Hematopoietic multipotent progenitor cell treated with erythropoietin and hydrocortisone succinate and interleukin-3 and kit ligand, for 4 days (in vitro differentiated cells): ENCODE measurements at regions not wholly inside any gene's neighbourhood (a gene's known extent, or its start where the extent isn't known, plus 50 kb on each side); places are given as distances from the start of the nearest gene placed in this dataset.
A peak's percentile ranks its signal among the peaks of the same experiment; 100 is the strongest.

Source experiments
- DNase-seq: peaks from one replicate; pipeline ENCODE4 v3.0.0-alpha.2; 2015

DNA sequence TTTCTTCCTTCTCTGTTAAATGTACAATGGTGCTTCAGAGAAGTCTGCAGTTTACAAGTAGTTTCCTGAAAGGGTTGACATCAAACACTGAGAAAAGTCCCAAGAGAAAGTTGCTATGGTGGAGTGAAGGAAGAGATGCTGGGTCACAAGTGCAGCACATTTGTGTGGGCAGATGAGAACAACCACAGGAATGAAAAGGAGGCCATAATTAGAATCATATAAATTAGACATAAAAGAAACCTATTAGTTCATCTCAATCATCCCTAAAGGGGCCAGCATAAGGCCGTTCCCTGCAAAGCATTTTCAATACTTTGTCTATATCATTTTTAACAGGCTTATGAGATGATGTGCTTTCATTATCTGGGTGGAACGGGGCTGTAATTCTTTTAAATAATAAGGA lies 359.2 kb downstream of the IRS2 start:
- no peak for DNase-seq

DNA sequence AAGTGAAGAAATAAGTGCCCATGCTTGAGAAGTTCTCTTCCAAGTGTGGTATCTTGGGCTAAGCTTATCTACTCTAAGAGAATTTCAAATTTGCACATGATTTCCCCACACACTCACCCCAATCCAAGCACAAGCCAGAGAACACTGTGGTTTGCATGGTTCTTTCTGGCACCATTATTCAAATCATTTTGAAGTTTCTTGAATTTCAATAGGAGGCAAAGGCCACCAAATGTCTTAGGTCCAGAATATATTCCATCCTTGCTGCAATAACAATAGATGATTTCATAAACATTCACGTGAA lies 359.7 kb downstream of the IRS2 start:
- no peak for DNase-seq

DNA sequence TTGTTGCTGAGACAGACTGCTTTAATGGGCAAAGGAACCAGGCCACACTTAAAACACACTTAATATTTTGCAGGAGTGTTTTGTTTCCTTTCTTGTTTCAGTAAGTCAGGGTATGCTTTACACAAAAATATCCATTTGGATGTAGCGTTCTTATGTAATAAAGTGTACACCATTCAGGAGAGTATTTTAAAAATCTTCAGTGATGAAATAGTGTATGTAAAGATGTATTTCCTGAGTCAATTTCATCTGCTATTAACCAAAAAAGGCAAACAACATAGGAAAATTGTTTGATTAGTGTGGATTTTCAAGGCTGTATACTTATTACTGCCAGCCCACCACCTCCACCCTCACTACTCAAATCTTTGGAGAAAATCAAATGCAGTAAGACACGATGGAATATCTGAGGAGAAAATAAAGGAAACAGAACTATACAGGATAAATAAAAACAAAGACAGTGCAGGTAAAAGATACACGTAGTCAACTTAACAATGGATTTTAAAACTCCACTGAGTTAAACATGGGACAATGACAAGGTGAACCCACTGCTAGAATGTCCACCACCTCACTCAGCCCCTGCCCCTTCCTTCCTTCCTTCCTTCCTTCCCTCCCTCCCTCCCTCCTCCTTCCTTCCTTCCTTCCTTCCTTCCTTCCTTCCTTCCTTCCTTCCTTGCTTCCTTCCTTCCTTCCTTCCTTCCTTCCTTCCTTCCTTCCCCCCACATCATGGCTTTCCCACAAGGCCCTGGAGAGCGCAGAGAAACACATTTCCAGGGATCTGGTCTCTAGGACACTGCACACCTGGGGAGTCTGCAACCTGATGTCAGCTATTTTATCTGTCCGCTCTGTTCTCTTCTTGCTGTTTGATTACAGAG lies 360.3 kb downstream of the IRS2 start:
- no peak for DNase-seq

DNA sequence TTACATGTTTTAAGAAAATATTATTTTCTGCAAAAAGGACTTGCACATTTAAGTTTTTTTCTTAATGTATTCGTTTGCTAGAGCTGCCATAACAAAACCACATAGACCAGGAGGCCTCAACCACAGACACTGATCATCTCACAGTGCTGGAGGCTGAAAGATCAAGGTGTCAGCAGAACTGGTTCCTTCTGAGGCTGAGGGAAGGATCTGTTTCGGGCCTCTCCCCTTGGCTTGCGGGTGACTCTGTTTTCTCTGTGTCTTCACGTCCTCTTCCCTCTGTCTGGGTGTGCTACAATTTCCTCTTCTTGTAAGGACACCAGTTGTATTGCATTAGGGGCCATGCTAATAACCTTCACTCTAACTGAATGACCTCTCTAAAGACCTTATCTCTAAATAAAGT lies 364.2 kb downstream of the IRS2 start:
- DNase-seq, result peak; percentile 8

DNA sequence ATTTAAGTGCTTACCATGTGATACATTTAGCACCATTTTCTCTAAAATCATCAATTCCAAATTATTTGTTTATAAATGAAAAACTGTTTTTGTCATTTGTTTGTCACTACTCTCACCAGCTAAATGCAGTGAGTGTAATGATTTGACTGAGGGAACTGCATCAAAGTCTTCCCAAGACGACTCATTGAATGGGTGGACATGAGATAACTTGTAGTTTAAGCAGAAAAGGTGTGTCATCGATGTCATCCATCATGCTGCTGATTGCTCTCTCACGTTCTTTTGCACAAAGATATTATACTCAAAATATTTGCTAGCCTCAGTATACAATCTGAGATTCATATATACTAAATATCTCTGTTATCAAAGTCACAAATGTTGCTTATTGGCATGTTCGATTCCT lies 366.5 kb downstream of the IRS2 start:
- no peak for DNase-seq

DNA sequence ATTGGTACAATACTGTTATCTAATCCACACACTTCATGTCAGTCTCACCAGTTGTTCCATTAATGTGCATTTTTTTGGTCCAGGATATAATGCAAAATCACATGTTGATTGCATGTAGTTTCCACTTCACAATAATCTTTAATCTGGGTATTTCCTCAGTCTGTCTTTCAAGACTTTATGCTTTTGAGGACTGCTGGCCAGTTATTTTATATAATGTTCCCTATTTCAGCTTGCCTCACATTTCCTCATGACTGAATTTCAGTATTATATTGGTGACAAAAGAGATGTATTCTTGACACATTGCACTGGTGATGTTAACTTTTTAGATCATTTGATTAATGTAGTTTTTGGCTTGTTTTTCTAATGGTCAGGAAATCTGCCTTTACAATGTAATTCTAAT lies 368.3 kb downstream of the IRS2 start:
- DNase-seq, result no peak

DNA sequence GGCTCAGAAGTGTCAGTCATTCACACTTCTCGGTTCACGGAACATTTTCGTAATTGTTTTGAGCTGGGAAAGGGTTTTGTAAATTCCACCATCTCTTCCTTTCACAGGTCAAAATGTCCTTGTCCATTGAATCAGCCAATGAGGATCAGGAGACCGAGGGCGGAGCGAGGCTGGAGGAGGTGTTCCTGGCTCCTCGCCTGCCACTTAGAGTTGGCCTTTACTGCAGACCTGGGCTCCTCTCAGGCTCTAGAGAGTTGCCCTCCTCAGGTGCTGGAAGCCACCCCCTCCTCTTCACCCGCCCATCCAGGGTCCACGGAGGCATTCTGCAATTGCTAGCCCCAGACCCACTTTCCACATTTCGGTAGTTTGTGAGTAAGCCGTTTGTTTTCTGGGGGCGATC lies 370.4 kb downstream of the IRS2 start:
- DNase-seq, result no peak

DNA sequence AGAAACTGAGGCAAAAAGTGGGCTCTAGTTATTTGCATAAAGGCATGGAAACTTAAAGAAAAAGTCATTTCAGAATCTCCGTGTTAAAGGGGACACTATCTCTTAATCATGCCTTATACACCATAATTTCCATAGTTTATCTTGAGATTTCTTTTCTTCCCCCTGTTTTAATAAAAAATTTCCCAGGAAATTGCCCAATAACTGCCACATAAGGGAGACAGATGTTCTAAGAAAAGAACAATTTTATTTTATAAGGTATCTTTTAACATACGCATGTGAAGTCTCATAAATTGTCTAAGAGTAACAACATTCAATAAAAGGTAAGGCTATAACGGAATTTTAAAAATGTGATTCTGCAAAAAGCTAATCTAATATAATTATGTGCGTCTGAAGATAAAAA lies 371.3 kb downstream of the IRS2 start:
- DNase-seq, result no peak

DNA sequence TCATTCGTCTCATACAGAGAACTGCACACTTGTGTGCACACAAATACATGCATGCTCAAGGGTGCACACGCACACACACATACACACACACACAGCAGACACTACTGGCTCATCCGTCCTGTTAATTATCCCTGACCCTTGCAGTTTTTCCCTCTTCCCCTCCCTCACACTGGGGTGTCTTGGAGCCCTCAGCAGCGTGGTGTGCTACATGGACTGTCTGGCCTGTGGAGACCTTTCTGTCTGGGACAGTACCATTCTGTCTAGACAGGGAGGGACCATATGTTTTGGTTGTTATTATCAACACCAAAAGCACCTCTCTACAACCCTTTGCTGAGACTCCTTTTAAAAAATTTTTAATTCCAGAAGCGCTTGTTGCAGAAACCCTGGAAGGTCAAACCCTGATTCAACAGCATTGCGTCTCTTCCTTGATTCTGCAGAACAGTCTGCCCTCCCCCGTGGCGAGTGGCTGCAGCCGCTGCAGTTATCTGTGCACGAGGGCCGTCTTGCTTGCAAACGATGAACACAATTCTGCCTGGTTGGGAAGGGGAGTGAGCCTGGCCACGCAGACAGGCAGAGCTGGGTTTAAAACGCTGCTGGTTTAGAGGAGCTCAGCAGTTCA lies 374.0 kb downstream of the IRS2 start:
- peak; percentile 28 for DNase-seq

DNA sequence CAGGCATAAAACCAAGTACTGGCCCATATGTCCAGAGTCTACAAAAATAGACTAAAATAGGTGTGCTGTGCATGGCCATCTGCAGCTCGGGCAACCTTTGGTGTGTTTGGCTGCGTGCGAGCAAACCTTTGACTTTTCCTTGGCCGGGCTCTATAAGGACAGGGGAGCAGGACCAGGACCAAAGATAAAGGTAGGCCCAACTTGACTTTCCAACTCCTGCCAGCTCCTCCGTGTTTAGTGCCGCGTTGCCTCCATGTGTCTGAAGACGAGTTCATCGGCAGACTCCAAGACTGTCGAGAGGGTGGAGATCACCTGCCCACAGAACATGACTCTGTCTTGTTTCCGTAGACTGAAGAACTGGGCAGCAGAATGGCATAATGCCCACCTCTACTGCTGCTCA lies 375.5 kb downstream of the IRS2 start:
- DNase-seq, result no peak

DNA sequence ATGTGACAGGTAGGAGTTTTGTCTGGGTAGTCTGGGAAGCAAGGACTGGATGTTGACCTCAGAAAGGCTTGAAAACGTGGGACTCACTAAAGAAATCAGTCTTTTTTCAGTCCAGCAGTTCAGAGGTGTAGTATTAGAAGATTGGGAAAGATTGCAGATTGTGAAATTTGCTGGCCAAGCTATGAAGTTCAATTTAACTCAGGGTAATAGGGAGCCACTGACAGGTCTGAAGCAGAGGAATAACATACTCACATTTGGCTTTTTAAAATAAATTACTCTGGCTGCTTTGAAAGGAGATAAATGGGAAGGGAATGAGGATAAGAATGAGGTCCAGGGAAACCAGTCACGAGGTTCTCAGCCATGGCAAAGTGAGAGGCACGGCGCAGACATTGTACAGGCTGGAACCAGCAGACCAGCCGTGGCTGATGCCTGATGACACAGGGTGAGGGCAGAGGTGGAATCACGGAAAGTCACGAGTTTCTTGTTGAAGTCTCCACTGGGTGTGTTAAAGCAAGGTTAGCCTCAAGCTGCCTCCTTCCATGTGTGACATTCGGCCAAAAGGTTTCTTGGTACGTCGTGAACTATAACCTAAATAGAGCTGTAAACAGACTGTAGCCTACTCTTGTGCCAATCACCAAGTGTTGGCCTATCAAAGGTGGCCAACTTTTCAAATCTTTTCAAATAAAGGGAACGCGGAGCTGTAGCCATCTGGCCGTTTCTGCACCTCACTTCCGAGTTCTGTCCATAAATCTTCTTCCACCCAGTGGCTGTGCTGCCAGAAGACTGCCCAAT lies 377.6 kb downstream of the IRS2 start:
- DNase-seq, result no peak

DNA sequence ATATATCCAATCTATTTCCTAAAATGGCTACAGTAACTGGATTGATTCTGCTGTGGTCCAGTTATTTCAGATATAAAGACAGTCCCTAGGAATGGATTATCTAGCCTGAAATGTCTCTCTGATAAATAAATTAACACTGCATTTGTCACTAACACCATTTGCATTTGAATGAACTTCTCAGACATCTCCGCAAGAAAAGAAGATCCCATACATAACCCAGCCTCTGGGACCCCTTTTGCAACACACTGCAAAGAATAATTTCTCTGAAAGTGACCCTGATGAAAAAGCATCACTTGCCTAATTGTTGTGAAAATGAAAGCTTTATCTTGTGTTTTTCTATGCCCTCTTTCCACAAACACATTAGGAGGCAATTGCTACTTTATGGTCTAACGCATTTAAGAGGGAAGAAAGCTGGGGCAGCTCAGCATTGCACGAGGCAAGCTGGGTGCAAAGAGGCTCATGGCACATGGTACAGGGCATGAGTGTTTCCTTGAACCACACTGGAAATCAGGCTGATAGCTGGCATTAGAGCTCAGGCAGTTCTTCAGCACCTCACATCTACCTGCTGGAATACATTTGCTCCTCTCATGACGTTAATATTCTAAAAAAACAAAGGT lies 379.9 kb downstream of the IRS2 start:
- no peak for DNase-seq

DNA sequence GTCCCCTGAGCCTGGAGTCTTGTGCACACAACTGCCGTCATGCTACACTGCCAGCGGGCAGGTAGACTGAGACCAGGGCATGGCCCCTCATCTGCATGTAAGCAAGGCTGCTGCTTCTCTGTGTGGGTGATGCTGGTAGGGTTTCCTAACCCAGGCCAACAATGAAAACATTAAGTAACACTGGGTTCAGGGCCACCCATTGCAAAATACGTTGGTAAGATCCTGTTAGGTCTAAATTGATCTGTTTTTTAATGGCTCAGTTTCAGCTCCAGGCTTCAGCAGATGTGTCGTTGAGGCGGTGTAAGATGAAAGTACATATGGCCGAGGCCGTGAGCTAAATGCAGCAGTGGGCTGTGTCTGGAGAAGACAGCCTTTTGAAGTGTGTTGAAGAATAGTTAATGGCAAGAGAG lies 383.4 kb downstream of the IRS2 start:
- peak; percentile 51 for DNase-seq

DNA sequence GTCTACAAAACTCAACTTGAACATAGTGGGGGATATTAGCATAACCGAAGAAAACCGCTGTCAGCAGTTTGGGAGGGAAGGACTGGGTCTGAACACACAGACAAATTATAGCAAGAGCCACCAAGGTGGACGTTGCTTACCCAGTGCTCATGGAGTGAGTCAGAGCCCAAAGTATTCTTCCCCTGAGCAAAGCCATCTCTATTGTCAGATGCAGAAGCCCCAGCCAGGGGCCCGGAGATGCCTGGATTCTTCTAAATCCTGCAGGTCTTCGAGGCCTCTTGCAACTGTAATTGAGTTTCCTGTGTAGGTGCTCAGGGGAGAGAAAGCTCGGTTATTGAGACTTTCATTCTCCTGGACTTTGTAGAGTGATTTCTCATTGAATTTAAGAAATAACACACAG lies 384.5 kb downstream of the IRS2 start:
- no peak for DNase-seq

DNA sequence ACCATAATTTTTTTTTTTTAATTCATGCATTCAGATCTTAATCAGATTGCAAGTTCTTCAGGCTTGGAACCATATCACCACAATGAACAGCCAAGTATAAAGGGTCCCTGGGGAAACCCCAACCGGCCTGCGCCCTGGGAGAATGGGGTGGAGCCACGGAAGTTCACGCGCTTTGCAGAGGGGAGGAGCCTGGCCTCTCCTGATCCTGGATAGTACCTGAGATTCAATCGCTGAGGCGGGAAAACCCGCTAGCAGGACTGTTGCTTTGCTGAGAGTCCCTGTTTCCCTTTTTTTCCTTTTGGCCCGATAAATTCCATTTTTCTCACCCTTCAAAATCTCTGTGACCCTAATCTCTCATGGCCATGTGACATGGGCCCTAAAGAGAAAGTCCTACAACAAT lies 385.1 kb downstream of the IRS2 start:
- DNase-seq, result no peak

DNA sequence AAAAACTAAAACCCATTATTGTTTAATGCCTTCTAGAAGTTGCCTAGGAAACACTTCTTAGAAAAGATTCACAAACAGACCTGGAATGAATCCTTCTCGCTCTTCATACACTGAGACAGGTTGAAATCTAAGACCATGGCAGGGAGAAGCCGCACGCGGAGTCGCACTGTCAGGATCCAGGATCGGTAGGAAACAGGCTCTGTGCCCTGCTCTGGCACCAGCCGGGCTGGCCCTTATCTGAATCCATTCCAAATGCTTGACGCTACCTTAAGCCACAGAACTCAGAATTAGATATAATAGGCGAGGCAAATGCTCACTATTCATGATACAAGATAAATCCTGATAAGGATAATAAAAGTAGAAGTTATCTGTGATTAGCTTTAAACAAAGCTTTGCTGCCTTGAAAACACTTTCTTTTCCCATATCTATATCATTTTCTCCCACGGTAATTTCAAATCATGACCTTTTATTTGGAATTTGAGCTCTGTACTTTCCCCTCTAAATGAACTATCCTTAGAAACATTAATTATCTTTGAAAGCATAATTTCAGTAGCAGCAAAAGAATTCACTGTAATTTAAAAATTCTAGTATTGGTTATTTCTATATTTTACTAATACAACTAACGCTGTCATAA lies 385.6 kb downstream of the IRS2 start:
- no peak for DNase-seq

DNA sequence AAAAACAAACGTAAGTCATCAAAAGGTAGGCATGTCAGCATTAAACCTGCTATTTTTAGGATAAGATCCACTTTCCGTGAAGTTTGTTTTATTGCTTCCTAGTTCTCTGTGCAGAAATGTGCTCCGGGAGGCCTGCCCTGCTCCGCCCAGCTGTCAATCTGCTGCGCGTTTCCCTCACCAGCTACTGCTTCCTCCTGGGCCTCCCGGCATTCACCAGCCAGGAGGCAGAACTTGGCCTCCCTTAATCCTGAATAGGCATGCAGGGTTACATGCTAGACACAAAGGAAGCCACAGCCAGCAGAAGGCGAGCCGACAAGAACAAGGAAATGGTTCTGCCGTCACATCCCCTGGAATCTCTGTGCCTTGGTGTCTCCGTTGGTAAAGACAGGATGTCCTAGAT lies 386.2 kb downstream of the IRS2 start:
- DNase-seq, result peak; percentile 25

DNA sequence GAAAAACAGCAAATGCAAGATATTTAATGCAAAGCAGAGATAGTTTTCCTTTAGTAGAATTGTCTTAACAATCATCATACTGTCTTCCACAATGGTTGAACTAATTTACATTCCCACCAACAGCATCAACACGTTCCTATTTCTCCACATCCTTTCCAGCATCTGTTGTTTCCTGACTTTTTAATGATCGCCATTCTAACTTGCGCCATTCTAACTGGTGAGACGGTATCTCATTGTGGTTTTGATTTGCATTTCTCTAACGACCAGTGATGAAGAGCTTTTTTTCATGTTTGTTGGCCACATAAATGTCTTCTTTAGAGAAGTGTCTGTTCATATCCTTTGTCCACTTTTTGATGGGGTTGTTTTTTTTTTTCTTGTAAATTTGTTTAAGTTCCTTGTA lies 388.3 kb downstream of the IRS2 start:
- DNase-seq, result peak; percentile 28

DNA sequence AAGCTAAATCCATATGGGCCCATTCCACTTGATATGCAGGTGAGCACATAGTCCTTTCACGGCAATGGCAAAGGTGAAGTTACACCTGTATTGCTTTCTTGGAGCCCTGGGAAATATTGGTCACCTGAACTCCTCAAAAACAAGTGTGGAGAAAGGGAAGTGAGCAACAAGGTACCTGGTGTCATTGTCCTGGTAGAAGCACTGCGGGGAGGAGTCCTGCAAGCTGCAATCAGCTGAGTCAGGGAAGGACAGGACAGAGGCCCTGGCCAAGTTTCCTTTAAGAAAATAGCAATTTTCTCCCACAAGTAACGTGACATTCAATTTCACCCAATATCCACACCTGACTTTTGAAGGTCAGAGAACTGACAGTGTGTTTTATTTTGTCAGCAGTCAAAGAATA lies 389.1 kb downstream of the IRS2 start:
- DNase-seq, result no peak

DNA sequence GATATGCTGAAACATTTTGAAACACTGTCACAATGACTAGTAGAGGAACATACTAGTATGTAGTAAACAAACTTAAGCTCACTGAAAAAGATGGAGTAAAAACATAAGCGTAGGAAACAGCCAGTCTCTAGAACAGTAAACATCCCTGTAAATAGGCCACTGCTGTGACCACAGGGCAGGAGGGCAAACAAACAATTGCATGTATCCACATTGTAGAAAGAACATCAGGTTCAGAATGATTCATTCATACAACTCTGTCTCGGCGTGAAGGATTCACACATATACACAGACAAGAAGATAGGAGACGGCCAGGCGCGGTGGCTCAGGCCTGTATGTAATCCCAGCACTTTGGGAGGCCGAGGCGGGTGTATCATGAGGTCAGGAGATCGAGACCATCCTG lies 390.1 kb downstream of the IRS2 start:
- no peak for DNase-seq

DNA sequence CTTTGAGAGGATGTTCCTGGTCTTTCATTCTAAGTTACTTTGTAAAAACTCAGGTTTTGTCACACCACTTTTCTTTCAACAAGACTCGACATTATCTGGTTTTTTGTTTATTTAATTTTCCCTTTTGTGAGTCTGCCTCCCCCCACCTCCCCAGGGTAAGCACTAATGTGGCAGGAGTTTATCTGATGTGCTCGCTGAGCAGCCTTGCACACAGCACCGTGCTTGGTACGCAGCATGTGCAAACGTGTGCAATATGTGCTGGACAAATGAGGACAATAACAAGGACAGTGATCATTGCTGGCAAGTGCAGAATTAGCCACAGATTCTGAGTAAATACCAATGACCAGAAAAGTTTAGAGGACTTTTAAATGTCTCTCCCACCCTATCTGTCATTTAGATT lies 391.4 kb downstream of the IRS2 start:
- DNase-seq, result no peak

DNA sequence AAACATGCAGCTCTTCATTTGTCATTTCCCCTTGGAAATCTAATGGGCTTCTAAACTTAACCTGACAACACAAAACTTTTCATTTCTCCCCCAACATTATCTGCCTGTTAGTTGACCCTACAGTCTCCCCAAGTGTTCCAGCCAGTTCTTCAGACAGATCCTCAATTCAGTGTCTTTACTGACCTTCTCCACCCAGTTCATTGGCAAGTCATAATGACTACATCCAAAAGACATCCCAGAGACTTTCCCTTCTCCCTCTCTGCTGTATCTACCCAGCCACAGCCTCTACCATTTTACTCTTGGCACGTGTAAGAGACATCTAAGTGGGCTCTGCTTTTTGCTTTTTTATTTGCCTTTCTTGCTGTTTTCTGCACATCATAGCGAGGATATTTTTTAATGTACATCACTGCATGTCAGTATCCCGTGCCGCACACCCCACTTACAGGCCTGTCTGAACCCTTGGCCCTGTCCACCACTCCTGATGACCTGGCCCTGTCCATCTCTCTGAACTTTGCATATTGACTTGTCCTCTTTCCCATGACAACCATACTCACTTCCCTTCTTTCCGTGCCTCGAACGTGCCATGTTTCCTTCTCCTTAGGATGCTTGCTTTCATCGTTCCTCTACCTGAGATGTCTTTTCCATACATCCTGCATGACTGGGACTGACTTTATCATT lies 391.9 kb downstream of the IRS2 start:
- DNase-seq, result no peak

DNA sequence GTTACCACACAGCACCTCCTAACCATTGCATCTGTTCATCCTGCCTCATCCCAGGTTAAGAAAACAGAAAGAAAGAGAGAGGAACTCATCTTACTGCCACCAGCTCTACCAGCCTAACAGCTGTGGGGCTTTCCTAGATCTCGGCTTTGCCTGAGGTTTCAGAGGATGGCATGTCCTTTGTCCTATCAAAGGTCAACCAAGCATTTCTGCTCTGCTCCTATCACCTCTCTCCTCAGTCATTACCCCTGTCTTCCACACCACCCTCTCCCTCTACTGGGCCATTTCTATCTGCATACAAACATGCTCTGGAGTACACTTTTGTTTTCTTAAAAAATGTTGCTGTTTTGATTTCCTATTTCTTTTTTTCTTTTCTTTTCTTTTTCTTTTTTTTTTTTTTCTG lies 393.3 kb downstream of the IRS2 start:
- no peak for DNase-seq
